T-helper 1 cell (primary cell): ENCODE measurements at regions not wholly inside any gene's neighbourhood (a gene's known extent, or its start where the extent isn't known, plus 50 kb on each side); places are given as distances from the start of the nearest gene placed in this dataset.

Experiments
- DNase-seq, 5 donors: peaks; one replicate each; pipeline ENCODE4 v3.0.0-alpha.2; 2012 to 2020

- no peak for DNase-seq
Measured at GRCh38 chr2:239700686-239701345, 300.0 kb upstream of the HDAC4 start.

GRCh38 chr2:239697399-239698164, 296.8 kb upstream of the HDAC4 start:
- DNase-seq = no peak

- no peak for DNase-seq
Measured at GRCh38 chr2:239696559-239697207, 295.9 kb upstream of the HDAC4 start.

- DNase-seq = no peak
Measured at GRCh38 chr2:239695728-239696240, 295.0 kb upstream of the HDAC4 start.

- no peak for DNase-seq
Measured at GRCh38 chr2:239695106-239695727, 294.4 kb upstream of the HDAC4 start.

- no peak for DNase-seq
Measured at GRCh38 chr2:239694487-239694886, 293.7 kb upstream of the HDAC4 start.

GRCh38 chr2:239693761-239694415, 293.1 kb upstream of the HDAC4 start:
- DNase-seq = no peak

GRCh38 chr2:239693330-239693729, 292.5 kb upstream of the HDAC4 start:
- DNase-seq = no peak

- DNase-seq = no peak
Measured at GRCh38 chr2:239692919-239693318, 292.1 kb upstream of the HDAC4 start.

GRCh38 chr2:239692362-239692851, 291.6 kb upstream of the HDAC4 start:
- no peak for DNase-seq

GRCh38 chr2:239691720-239692119, 290.9 kb upstream of the HDAC4 start:
- no peak for DNase-seq

GRCh38 chr2:239690651-239691631, 290.1 kb upstream of the HDAC4 start:
- no peak for DNase-seq

GRCh38 chr2:239689985-239690384, 289.2 kb upstream of the HDAC4 start:
- DNase-seq = no peak

- no peak for DNase-seq
Measured at GRCh38 chr2:239689410-239689809, 288.6 kb upstream of the HDAC4 start.

- DNase-seq = no peak
Measured at GRCh38 chr2:239688840-239689239, 288.0 kb upstream of the HDAC4 start.

GRCh38 chr2:239688122-239688681, 287.4 kb upstream of the HDAC4 start:
- no peak for DNase-seq

- no peak for DNase-seq
Measured at GRCh38 chr2:239687441-239687840, 286.6 kb upstream of the HDAC4 start.

- no peak for DNase-seq
Measured at GRCh38 chr2:239685965-239686364, 285.1 kb upstream of the HDAC4 start.

- no peak for DNase-seq
Measured at GRCh38 chr2:239685556-239685955, 284.7 kb upstream of the HDAC4 start.

- no peak for DNase-seq
Measured at GRCh38 chr2:239684996-239685395, 284.2 kb upstream of the HDAC4 start.

GRCh38 chr2:239684271-239684810, 283.5 kb upstream of the HDAC4 start:
- DNase-seq = no peak
